GM12873 (cell line): ENCODE measurements at regions not wholly inside any gene's neighbourhood (a gene's known extent, or its start where the extent isn't known, plus 50 kb on each side); places are given as distances from the start of the nearest gene placed in this dataset.
A peak's percentile ranks its signal among the peaks of the same experiment; 100 is the strongest.

Source experiments
- TF ChIP-seq, protein P1 (sequence below): IDR thresholded peaks from 2 replicates; pipeline ENCODE4 v1.5.1; 2012; ENCODE audit warnings: low read depth, mild to moderate bottlenecking, moderate library complexity, low read length, control low read depth; ENCODE audit not compliant: insufficient read depth; ENCODE audit errors: missing control alignments

DNA sequence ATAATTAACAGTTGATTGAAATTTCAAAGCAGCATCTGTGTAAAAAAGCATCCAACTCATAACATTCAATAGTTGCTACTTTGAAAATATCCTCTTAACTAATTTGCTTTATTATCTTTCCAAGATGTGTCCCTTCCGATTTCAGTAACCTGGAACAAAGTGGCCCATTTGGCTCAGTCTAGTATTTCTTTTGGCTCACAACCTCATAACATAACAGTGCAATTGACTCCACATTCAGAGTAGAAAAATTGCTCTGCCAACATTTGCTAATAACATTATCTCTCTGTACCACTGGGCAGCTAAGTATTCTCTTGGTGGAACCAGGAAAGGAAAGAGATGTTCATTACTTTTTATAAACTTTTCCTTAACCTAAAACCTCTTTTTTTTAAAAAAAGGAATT lies 571.1 kb upstream of the ARGLU1 start:
- TF ChIP-seq, protein P1, sequence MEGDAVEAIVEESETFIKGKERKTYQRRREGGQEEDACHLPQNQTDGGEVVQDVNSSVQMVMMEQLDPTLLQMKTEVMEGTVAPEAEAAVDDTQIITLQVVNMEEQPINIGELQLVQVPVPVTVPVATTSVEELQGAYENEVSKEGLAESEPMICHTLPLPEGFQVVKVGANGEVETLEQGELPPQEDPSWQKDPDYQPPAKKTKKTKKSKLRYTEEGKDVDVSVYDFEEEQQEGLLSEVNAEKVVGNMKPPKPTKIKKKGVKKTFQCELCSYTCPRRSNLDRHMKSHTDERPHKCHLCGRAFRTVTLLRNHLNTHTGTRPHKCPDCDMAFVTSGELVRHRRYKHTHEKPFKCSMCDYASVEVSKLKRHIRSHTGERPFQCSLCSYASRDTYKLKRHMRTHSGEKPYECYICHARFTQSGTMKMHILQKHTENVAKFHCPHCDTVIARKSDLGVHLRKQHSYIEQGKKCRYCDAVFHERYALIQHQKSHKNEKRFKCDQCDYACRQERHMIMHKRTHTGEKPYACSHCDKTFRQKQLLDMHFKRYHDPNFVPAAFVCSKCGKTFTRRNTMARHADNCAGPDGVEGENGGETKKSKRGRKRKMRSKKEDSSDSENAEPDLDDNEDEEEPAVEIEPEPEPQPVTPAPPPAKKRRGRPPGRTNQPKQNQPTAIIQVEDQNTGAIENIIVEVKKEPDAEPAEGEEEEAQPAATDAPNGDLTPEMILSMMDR = no peak

- TF ChIP-seq, protein P1 = no peak
Measured at GRCh38 chr13:107138486-107138885, 570.5 kb upstream of the ARGLU1 start.

DNA sequence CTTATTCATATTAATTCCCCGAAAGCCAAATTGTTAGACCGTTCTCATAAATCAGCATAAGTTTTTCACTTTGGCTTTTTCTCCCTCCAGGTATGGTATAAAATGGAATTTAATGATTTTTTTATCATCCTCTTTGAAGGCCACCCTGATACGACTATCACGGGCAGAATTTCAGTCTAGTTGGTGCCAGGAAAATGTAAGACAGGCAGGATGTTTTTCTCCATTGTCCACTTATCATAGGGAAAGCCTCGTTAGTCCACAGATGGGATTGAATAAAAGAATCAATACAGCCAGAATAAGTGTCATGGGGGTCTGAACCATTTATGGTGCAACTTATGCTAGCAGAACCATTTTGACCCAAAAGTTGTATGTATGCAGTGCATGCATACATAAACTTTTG lies 566.0 kb upstream of the ARGLU1 start:
- TF ChIP-seq, protein P1 = no peak

- TF ChIP-seq, protein P1 = no peak
Measured at GRCh38 chr13:107130566-107130965, 562.6 kb upstream of the ARGLU1 start.

GRCh38 chr13:107124730-107125129 lies 556.8 kb upstream of the ARGLU1 start:
- TF ChIP-seq, protein P1 = no peak

DNA sequence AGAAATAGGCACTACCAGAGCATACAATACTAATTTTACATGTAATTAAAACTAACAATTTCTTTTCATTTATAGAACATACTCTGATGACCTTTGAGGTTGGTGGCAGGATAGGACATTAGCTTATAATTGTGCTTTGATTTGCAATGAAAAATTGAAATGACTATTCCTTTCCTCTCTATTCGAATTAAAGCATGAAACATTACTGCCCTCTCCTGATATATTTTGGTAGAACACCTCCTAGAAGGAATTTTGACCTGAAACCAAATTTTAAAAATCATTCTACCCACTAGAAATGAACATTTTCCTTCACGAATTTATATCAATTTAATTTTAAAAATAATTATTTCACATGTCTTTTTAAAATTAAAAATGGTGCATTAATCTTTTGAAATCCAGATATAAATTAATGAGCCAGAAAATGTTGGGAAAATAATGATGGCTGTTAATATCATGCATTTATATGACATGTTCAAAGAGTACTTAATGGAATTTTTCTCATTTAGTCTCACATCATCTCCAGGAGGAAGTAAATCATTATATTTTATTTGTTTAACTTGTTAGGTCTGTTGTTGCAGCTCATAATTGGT lies 556.3 kb upstream of the ARGLU1 start:
- TF ChIP-seq, protein P1 = peak; percentile 21

- TF ChIP-seq, protein P1 = no peak
Measured at GRCh38 chr13:107121793-107122192, 553.9 kb upstream of the ARGLU1 start.
